ENCODE measurements at regions not wholly inside any gene's neighbourhood (a gene's known extent, or its start where the extent isn't known, plus 50 kb on each side); places are given as distances from the start of the nearest gene placed in this dataset.

GRCh38 chrX:95836517-95836916, 848.1 kb upstream of the DIAPH2 start:
- TF ChIP-seq CTCF (IDR thresholded peaks at IDR 0.05) (no peak), POLR2A (IDR thresholded peaks at IDR 0.05) (no peak)
